ENCODE measurements at regions not wholly inside any gene's neighbourhood (a gene's known extent, or its start where the extent isn't known, plus 50 kb on each side); places are given as distances from the start of the nearest gene placed in this dataset.
A peak's percentile ranks its signal among the peaks of the same experiment; 100 is the strongest.

GRCh38 chr12:74818412-74818811 is 280.8 kb downstream of the ATXN7L3B start:
- TF ChIP-seq, protein P1, sequence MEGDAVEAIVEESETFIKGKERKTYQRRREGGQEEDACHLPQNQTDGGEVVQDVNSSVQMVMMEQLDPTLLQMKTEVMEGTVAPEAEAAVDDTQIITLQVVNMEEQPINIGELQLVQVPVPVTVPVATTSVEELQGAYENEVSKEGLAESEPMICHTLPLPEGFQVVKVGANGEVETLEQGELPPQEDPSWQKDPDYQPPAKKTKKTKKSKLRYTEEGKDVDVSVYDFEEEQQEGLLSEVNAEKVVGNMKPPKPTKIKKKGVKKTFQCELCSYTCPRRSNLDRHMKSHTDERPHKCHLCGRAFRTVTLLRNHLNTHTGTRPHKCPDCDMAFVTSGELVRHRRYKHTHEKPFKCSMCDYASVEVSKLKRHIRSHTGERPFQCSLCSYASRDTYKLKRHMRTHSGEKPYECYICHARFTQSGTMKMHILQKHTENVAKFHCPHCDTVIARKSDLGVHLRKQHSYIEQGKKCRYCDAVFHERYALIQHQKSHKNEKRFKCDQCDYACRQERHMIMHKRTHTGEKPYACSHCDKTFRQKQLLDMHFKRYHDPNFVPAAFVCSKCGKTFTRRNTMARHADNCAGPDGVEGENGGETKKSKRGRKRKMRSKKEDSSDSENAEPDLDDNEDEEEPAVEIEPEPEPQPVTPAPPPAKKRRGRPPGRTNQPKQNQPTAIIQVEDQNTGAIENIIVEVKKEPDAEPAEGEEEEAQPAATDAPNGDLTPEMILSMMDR (IDR thresholded peaks at IDR 0.05; ENCODE audit: insufficient read depth, low read depth, low read length, missing control alignments), result no peak
- H3K4me3 ChIP-seq (ENCODE audit: low read depth, low read length), result no peak overlapping the region
- DNase-seq (ENCODE audit: low read depth), result no peak

GRCh38 chr12:74820324-74820723 is 282.7 kb downstream of the ATXN7L3B start:
- TF ChIP-seq, protein P1 (IDR thresholded peaks at IDR 0.05; ENCODE audit: insufficient read depth, low read depth, low read length, missing control alignments), result no peak
- no peak for DNase-seq (ENCODE audit: low read depth)
- H3K4me3 ChIP-seq (ENCODE audit: low read depth, low read length), result no peak overlapping the region

- TF ChIP-seq, protein P1 (IDR thresholded peaks at IDR 0.05; ENCODE audit: insufficient read depth, low read depth, low read length, missing control alignments), result no peak
- H3K4me3 ChIP-seq (ENCODE audit: low read depth, low read length), result no peak overlapping the region
- DNase-seq (ENCODE audit: low read depth), result no peak
Measured at GRCh38 chr12:74836567-74836966, 298.9 kb downstream of the ATXN7L3B start.

GRCh38 chr12:74846116-74846515 is 308.5 kb downstream of the ATXN7L3B start:
- TF ChIP-seq, protein P1 (IDR thresholded peaks at IDR 0.05; ENCODE audit: insufficient read depth, low read depth, low read length, missing control alignments), result no peak
- DNase-seq (ENCODE audit: low read depth), result no peak
- no peak overlapping the region for H3K4me3 ChIP-seq (ENCODE audit: low read depth, low read length)

- TF ChIP-seq, protein P1 (IDR thresholded peaks at IDR 0.05; ENCODE audit: insufficient read depth, low read depth, low read length, missing control alignments), result no peak
- H3K4me3 ChIP-seq (ENCODE audit: low read depth, low read length), result no peak overlapping the region
- DNase-seq (ENCODE audit: low read depth), result no peak
Measured at GRCh38 chr12:74847169-74847568, 309.5 kb downstream of the ATXN7L3B start.

GRCh38 chr12:74848006-74848405 is 310.4 kb downstream of the ATXN7L3B start:
- no peak for DNase-seq (ENCODE audit: low read depth)
- TF ChIP-seq, protein P1 (IDR thresholded peaks at IDR 0.05; ENCODE audit: insufficient read depth, low read depth, low read length, missing control alignments), result no peak
- no peak overlapping the region for H3K4me3 ChIP-seq (ENCODE audit: low read depth, low read length)

- H3K4me3 ChIP-seq (ENCODE audit: low read depth, low read length), result no peak overlapping the region
- TF ChIP-seq, protein P1 (IDR thresholded peaks at IDR 0.05; ENCODE audit: insufficient read depth, low read depth, low read length, missing control alignments), result peak; percentile 1
- DNase-seq (ENCODE audit: low read depth), result no peak
Measured at GRCh38 chr12:74849801-74850200, 312.2 kb downstream of the ATXN7L3B start.
